ENCODE measurements at regions not wholly inside any gene's neighbourhood (a gene's known extent, or its start where the extent isn't known, plus 50 kb on each side); places are given as distances from the start of the nearest gene placed in this dataset.

- TF ChIP-seq, protein P1, sequence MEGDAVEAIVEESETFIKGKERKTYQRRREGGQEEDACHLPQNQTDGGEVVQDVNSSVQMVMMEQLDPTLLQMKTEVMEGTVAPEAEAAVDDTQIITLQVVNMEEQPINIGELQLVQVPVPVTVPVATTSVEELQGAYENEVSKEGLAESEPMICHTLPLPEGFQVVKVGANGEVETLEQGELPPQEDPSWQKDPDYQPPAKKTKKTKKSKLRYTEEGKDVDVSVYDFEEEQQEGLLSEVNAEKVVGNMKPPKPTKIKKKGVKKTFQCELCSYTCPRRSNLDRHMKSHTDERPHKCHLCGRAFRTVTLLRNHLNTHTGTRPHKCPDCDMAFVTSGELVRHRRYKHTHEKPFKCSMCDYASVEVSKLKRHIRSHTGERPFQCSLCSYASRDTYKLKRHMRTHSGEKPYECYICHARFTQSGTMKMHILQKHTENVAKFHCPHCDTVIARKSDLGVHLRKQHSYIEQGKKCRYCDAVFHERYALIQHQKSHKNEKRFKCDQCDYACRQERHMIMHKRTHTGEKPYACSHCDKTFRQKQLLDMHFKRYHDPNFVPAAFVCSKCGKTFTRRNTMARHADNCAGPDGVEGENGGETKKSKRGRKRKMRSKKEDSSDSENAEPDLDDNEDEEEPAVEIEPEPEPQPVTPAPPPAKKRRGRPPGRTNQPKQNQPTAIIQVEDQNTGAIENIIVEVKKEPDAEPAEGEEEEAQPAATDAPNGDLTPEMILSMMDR (IDR thresholded peaks at IDR 0.05; ENCODE audit: control insufficient read depth, insufficient read depth, low read depth, low read length, missing control alignments): no peak
- DNase-seq (ENCODE audit: low read depth): no peak
- no peak overlapping the region for H3K4me3 ChIP-seq (ENCODE audit: control insufficient read depth, low read depth, low read length)
Measured at GRCh38 chr4:89619206-89619962, 217.6 kb downstream of the SNCA start.

GRCh38 chr4:89618151-89618550 is 218.8 kb downstream of the SNCA start:
- DNase-seq (ENCODE audit: low read depth): no peak
- TF ChIP-seq, protein P1 (IDR thresholded peaks at IDR 0.05; ENCODE audit: control insufficient read depth, insufficient read depth, low read depth, low read length, missing control alignments): no peak
- no peak overlapping the region for H3K4me3 ChIP-seq (ENCODE audit: control insufficient read depth, low read depth, low read length)

- no peak for DNase-seq (ENCODE audit: low read depth)
- TF ChIP-seq, protein P1 (IDR thresholded peaks at IDR 0.05; ENCODE audit: control insufficient read depth, insufficient read depth, low read depth, low read length, missing control alignments): no peak
- no peak overlapping the region for H3K4me3 ChIP-seq (ENCODE audit: control insufficient read depth, low read depth, low read length)
Measured at GRCh38 chr4:89617317-89617716, 219.6 kb downstream of the SNCA start.

- no peak overlapping the region for H3K4me3 ChIP-seq (ENCODE audit: control insufficient read depth, low read depth, low read length)
- no peak for DNase-seq (ENCODE audit: low read depth)
- TF ChIP-seq, protein P1 (IDR thresholded peaks at IDR 0.05; ENCODE audit: control insufficient read depth, insufficient read depth, low read depth, low read length, missing control alignments): no peak
Measured at GRCh38 chr4:89616382-89616781, 220.6 kb downstream of the SNCA start.

DNA sequence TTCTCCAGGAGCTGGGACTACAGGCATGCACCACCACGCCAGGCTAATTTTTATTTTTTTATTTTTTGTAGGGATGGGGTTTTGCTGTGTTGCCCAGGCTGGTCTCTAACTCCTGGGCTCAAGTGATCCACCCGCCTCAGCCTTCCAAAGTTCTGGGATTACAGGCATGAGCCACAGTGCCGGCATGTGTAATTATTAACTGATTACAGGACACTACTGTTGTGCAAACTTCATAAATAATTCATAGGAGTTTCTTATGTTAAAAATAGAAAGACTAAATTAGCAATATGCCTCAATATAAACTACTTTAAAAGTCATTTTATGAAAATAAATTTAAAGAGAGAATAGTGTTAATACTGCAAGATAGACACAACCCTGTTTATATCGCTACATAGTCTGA is 221.9 kb downstream of the SNCA start:
- DNase-seq (ENCODE audit: low read depth): no peak
- no peak overlapping the region for H3K4me3 ChIP-seq (ENCODE audit: control insufficient read depth, low read depth, low read length)
- TF ChIP-seq, protein P1 (IDR thresholded peaks at IDR 0.05; ENCODE audit: control insufficient read depth, insufficient read depth, low read depth, low read length, missing control alignments): no peak

- TF ChIP-seq, protein P1 (IDR thresholded peaks at IDR 0.05; ENCODE audit: control insufficient read depth, insufficient read depth, low read depth, low read length, missing control alignments): no peak
- H3K4me3 ChIP-seq (ENCODE audit: control insufficient read depth, low read depth, low read length): no peak overlapping the region
- DNase-seq (ENCODE audit: low read depth): no peak
Measured at GRCh38 chr4:89614155-89614554, 222.8 kb downstream of the SNCA start.
